ENCODE measurements at regions not wholly inside any gene's neighbourhood (a gene's known extent, or its start where the extent isn't known, plus 50 kb on each side); places are given as distances from the start of the nearest gene placed in this dataset.
"Not testable (repeated sequence)": the region's sequence is repeated elsewhere in the genome, so short reads cannot be mapped to it uniquely, and the experiment has no call there.

- no peak for TF ChIP-seq CTCF (IDR thresholded peaks at IDR 0.05)
- Histone ChIP-seq H3K36me3 (no peaks in the 10 kb centered on the region), H3K27me3 (no peaks in the 10 kb centered on the region), H3K9me3 (no peaks in the 10 kb centered on the region), H3K27ac (no peak overlapping the region), H3K4me3 (no peak overlapping the region), H3K4me1 (no peaks in the 10 kb centered on the region)
- no peak for FAIRE-seq
- WGBS, 2 donors: 56 to 79% methylated on average over 7 to 9 of the region's 9 CpGs
- intact Hi-C loops (cut with DNase I): no loop called here
- ATAC-seq: no peak
- DNase-seq: no peak
These were observed 239.7 kb downstream of the TMEM121 start for GRCh38 chr14:105765893-105766614.

GRCh38 chr14:105767315-105767714 is 240.9 kb downstream of the TMEM121 start:
- no peak for DNase-seq
- intact Hi-C loops (cut with DNase I): no loop called here
- H3K4me3 ChIP-seq: no peak overlapping the region
- H3K27me3 ChIP-seq: no peaks in the 10 kb centered on the region
- no peak for ATAC-seq
- H3K27ac ChIP-seq: no peak overlapping the region
- H3K36me3 ChIP-seq: no peaks in the 10 kb centered on the region
- no peaks in the 10 kb centered on the region for H3K4me1 ChIP-seq
- no peak for FAIRE-seq
- WGBS, 2 donors: 55 to 58% methylated on average over 7 of the region's 7 CpGs
- no peaks in the 10 kb centered on the region for H3K9me3 ChIP-seq
- TF ChIP-seq CTCF (IDR thresholded peaks at IDR 0.05): no peak

- H3K4me3 ChIP-seq; H3K27ac ChIP-seq; H3K36me3 ChIP-seq; intact Hi-C loops (cut with DNase I); H3K4me1 ChIP-seq; H3K9me3 ChIP-seq; DNase-seq; ATAC-seq; FAIRE-seq; H3K27me3 ChIP-seq: not testable (repeated sequence)
- 68 to 74% methylated on average over 5 to 12 of the region's 17 CpGs for WGBS, 2 donors
These were observed 241.7 kb downstream of the TMEM121 start for GRCh38 chr14:105768039-105768438.

- intact Hi-C loops (cut with DNase I); H3K9me3 ChIP-seq; FAIRE-seq; DNase-seq; H3K27me3 ChIP-seq; H3K4me3 ChIP-seq; H3K27ac ChIP-seq; H3K4me1 ChIP-seq; H3K36me3 ChIP-seq; ATAC-seq: not testable (repeated sequence)
- 75 to 81% methylated on average over 24 to 34 of the region's 35 CpGs for WGBS, 2 donors
These were observed 242.8 kb downstream of the TMEM121 start for GRCh38 chr14:105769061-105769730.

GRCh38 chr14:105770619-105771216 is 244.3 kb downstream of the TMEM121 start:
- H3K9me3 ChIP-seq; intact Hi-C loops (cut with DNase I); ATAC-seq; H3K27me3 ChIP-seq; H3K4me1 ChIP-seq; H3K4me3 ChIP-seq; H3K36me3 ChIP-seq; H3K27ac ChIP-seq; FAIRE-seq: not testable (repeated sequence)
- peak in 1 of 6 donors; percentile 30 for DNase-seq
- 61 to 76% methylated on average over 9 to 14 of the region's 14 CpGs for WGBS, 2 donors

GRCh38 chr14:105771261-105772226 is 245.2 kb downstream of the TMEM121 start:
- WGBS, 2 donors: 65 to 76% methylated on average over 22 to 25 of the region's 35 CpGs
- H3K9me3 ChIP-seq; H3K4me1 ChIP-seq; H3K36me3 ChIP-seq; H3K4me3 ChIP-seq; H3K27ac ChIP-seq; intact Hi-C loops (cut with DNase I); FAIRE-seq; H3K27me3 ChIP-seq: not testable (repeated sequence)
- DNase-seq: peak in 1 of 6 donors; percentile 73
- peak in 1 of 4 donors; percentile 14 for ATAC-seq

- FAIRE-seq; H3K9me3 ChIP-seq; H3K27me3 ChIP-seq; intact Hi-C loops (cut with DNase I); ATAC-seq; H3K4me3 ChIP-seq; H3K27ac ChIP-seq; H3K36me3 ChIP-seq; H3K4me1 ChIP-seq; DNase-seq: not testable (repeated sequence)
- WGBS, 2 donors: 34 to 39% methylated on average over 10 to 11 of the region's 11 CpGs
These were observed 246.4 kb downstream of the TMEM121 start for GRCh38 chr14:105772710-105773250.
